ENCODE measurements at regions not wholly inside any gene's neighbourhood (a gene's known extent, or its start where the extent isn't known, plus 50 kb on each side); places are given as distances from the start of the nearest gene placed in this dataset.
A peak's percentile ranks its signal among the peaks of the same experiment; 100 is the strongest.

DNA sequence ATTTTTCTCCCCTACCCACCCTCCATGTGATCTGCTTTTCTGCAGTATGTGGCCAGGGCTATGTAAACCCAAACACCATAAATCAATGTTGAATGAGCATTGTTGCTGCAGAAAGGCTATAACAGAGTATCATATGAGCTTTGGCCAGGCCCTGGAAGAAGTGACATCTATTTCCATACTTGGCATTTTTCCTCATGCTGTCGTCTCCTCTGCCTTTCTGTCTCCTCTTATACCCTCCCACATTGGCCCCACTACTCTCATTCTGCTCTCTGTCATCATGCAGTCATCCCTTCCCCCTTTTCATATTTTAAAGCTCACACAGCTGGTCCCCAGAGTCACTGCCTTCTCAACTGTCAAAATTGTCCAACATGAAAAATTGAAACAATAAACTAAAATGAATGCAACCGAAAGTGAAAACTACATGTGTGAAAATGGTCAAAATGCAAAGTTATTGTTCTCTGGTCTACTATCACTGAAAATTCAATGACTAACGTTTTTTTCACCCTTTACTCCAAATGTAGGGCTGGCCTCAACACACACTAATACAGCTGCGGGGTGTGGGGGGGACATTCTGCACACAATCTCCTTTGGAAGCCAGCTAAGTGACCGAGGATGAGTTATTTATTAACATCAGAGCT, 290.7 kb upstream of the TMPO start (continued):
- TF ChIP-seq, protein P1, sequence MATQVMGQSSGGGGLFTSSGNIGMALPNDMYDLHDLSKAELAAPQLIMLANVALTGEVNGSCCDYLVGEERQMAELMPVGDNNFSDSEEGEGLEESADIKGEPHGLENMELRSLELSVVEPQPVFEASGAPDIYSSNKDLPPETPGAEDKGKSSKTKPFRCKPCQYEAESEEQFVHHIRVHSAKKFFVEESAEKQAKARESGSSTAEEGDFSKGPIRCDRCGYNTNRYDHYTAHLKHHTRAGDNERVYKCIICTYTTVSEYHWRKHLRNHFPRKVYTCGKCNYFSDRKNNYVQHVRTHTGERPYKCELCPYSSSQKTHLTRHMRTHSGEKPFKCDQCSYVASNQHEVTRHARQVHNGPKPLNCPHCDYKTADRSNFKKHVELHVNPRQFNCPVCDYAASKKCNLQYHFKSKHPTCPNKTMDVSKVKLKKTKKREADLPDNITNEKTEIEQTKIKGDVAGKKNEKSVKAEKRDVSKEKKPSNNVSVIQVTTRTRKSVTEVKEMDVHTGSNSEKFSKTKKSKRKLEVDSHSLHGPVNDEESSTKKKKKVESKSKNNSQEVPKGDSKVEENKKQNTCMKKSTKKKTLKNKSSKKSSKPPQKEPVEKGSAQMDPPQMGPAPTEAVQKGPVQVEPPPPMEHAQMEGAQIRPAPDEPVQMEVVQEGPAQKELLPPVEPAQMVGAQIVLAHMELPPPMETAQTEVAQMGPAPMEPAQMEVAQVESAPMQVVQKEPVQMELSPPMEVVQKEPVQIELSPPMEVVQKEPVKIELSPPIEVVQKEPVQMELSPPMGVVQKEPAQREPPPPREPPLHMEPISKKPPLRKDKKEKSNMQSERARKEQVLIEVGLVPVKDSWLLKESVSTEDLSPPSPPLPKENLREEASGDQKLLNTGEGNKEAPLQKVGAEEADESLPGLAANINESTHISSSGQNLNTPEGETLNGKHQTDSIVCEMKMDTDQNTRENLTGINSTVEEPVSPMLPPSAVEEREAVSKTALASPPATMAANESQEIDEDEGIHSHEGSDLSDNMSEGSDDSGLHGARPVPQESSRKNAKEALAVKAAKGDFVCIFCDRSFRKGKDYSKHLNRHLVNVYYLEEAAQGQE (IDR thresholded peaks at IDR 0.05; ENCODE audit: low read depth, low read length) = no peak
- TF ChIP-seq DPF2 (IDR thresholded peaks at IDR 0.05) (peak; percentile 73), CHD2 (IDR thresholded peaks at IDR 0.05; ENCODE audit: borderline replicate concordance, low read depth, low read length) (peak; percentile 50; the same call in 1 of the 2 replicates), SREBF1 (IDR thresholded peaks at IDR 0.05; ENCODE audit: low read length) (peak; percentile 43; the same call in 1 of the 2 replicates), BHLHE40 (IDR thresholded peaks at IDR 0.05; ENCODE audit: borderline replicate concordance in 1 of 2, low read depth in 2 of 2, low read length in 1 of 2) (peak; percentile 21 to 61; a peak in 3 of 4 replicates), NBN (IDR thresholded peaks at IDR 0.05) (peak; percentile 80), JUND (IDR thresholded peaks at IDR 0.05; ENCODE audit: low read depth, low read length) (no peak), POLR2A (IDR thresholded peaks at IDR 0.05; ENCODE audit: low read depth, low read length) (no peak), TBL1XR1 (IDR thresholded peaks at IDR 0.05; ENCODE audit: low read depth, low read length) (peak; percentile 53; the same call in 1 of the 2 replicates), BMI1 (IDR thresholded peaks at IDR 0.05; ENCODE audit: borderline replicate concordance) (peak; percentile 24; the same call in 1 of the 2 replicates), MTA2 (IDR thresholded peaks at IDR 0.05; ENCODE audit: low read depth) (peak; percentile 81), PML (IDR thresholded peaks at IDR 0.05; ENCODE audit: low read length) (no peak), STAT3 (IDR thresholded peaks at IDR 0.05; ENCODE audit: low read depth, low read length) (peak; percentile 65; the same call in 1 of the 2 replicates), SIN3A (IDR thresholded peaks at IDR 0.05; ENCODE audit: low read depth, low read length) (peak; percentile 68; the same call in 1 of the 2 replicates), ZNF24 (IDR thresholded peaks at IDR 0.05) (peak; percentile 81), ZNF384 (IDR thresholded peaks at IDR 0.05; ENCODE audit: borderline replicate concordance, low read depth, low read length) (peak; percentile 85), JUNB (IDR thresholded peaks at IDR 0.05) (no peak), HDGF (IDR thresholded peaks at IDR 0.05) (peak; percentile 60; the same call in 1 of the 2 replicates), IKZF2 (IDR thresholded peaks at IDR 0.05) (peak; percentile 78 to 81; a peak in 3 of 4 replicates)
- TF ChIP-seq, protein P2, sequence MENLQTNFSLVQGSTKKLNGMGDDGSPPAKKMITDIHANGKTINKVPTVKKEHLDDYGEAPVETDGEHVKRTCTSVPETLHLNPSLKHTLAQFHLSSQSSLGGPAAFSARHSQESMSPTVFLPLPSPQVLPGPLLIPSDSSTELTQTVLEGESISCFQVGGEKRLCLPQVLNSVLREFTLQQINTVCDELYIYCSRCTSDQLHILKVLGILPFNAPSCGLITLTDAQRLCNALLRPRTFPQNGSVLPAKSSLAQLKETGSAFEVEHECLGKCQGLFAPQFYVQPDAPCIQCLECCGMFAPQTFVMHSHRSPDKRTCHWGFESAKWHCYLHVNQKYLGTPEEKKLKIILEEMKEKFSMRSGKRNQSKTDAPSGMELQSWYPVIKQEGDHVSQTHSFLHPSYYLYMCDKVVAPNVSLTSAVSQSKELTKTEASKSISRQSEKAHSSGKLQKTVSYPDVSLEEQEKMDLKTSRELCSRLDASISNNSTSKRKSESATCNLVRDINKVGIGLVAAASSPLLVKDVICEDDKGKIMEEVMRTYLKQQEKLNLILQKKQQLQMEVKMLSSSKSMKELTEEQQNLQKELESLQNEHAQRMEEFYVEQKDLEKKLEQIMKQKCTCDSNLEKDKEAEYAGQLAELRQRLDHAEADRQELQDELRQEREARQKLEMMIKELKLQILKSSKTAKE (IDR thresholded peaks at IDR 0.05; ENCODE audit: low read depth, poor library complexity, severe bottlenecking) = peak; percentile 68
- TF ChIP-seq, protein P3, sequence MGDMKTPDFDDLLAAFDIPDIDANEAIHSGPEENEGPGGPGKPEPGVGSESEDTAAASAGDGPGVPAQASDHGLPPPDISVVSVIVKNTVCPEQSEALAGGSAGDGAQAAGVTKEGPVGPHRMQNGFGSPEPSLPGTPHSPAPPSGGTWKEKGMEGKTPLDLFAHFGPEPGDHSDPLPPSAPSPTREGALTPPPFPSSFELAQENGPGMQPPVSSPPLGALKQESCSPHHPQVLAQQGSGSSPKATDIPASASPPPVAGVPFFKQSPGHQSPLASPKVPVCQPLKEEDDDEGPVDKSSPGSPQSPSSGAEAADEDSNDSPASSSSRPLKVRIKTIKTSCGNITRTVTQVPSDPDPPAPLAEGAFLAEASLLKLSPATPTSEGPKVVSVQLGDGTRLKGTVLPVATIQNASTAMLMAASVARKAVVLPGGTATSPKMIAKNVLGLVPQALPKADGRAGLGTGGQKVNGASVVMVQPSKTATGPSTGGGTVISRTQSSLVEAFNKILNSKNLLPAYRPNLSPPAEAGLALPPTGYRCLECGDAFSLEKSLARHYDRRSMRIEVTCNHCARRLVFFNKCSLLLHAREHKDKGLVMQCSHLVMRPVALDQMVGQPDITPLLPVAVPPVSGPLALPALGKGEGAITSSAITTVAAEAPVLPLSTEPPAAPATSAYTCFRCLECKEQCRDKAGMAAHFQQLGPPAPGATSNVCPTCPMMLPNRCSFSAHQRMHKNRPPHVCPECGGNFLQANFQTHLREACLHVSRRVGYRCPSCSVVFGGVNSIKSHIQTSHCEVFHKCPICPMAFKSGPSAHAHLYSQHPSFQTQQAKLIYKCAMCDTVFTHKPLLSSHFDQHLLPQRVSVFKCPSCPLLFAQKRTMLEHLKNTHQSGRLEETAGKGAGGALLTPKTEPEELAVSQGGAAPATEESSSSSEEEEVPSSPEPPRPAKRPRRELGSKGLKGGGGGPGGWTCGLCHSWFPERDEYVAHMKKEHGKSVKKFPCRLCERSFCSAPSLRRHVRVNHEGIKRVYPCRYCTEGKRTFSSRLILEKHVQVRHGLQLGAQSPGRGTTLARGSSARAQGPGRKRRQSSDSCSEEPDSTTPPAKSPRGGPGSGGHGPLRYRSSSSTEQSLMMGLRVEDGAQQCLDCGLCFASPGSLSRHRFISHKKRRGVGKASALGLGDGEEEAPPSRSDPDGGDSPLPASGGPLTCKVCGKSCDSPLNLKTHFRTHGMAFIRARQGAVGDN (IDR thresholded peaks at IDR 0.05) = peak; percentile 28; the same call in 1 of the 2 replicates
